ENCODE measurements at regions not wholly inside any gene's neighbourhood (a gene's known extent, or its start where the extent isn't known, plus 50 kb on each side); places are given as distances from the start of the nearest gene placed in this dataset.
"Not testable (repeated sequence)": the region's sequence is repeated elsewhere in the genome, so short reads cannot be mapped to it uniquely, and the experiment has no call there.

DNA sequence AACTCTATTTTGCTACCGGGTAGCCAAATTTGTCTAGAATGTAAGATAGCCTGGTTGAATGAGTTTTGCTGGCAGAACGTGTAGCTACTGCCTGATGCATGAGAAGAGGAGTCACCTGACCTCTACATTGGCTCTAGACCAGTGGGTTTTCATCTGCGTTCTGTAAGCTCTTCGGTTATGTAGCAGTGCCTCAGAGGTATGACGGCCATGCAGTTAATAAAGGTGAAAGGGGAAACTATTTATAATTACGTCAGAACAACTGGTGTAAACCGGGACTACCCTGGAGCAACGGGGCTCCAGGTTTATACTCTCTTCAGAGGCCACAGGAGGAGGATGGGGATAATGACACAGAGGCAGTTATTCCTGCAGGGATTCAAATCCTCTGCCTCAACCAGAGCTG is 173.4 kb upstream of the KITLG start:
- no peak for DNase-seq (ENCODE audit: low spot score)

DNA sequence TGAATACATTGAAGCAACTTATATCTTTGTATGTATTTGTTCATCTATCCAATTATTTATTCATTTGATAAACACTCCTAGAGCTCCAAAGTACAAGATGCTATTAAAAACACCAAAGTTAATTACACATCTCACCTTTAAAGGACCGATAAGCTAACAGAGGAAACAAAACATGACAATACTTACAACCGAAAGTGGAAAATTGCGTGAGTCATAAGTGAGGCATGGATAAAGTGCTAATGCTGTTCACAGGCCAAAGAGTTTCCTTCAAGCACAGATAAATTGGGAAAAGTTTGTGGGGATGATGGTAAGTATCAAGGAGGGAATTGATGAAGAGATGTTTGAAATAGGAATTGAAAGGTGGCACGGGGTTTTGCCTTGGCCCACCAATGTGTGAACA is 172.8 kb upstream of the KITLG start:
- no peak for DNase-seq (ENCODE audit: low spot score)

DNA sequence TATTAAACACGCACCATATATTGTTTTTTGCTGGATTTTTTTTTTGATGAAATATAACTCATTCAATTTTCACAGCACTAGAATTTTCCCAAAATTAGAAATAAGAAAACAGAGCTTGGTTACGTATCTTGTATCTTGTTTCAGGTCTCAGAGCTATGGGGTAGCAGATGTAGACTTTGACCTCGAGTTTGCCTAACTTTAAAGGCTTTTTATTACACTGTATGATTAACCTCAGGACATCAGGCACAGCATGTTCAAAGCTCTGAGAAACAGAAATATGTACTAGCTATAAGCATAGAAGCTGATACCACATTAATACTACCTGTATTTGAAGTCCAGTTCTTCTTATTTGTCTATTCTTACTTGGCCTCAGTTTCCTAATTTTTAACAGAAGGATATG is 171.9 kb upstream of the KITLG start:
- DNase-seq (ENCODE audit: low spot score), result no peak

DNA sequence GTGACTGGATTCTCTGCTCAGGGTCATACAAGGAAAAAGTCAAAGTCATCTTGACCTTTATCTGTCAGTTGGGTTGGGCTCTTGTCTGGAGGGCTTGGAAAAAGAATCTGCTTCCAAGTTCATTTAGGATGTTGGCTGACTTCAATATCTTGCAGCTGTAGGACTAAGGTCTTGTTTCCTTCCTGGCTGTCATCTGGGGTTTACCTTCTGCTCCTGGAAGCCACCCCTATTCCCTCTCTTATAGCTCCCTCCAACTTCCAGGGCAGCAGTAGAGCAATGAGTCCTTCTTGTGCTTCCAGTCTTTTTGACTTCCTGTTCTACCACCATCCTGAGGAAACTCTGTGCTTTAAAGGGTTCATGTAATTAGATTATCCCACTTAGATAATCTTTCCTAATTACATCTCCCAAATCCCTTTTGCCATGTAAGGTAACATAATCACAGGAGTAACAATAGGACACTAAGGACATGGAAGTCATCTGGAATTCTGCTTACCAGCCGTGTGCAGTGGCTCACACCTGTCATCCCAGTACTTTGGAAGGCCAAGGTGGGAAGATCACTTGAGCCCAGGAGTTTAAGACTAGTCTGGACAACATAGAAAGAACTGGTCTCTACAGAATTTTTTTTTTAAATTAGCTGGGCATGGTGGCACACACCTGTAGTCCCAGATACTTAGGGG is 170.7 kb upstream of the KITLG start:
- DNase-seq (ENCODE audit: low spot score), result no peak

DNA sequence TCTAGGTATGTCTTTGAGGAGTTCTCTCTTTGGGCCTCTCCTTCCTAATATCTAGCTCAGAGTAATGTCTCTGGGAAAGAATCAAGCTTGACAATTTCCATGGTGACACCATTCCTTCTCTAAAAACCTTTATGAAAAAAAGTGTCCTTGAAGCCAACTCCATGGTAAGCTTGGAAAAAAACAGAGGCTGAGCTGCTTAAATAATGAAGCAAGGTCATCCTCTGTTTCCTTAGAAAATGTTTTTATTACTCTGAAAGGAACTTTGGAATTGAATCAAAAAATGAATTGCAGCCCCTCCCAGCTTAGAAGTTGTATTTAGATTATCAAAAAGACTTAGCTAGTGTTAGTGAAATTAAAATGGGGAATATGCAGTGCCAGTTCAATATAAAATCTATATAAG is 166.1 kb upstream of the KITLG start:
- DNase-seq (ENCODE audit: low spot score), result no peak

DNA sequence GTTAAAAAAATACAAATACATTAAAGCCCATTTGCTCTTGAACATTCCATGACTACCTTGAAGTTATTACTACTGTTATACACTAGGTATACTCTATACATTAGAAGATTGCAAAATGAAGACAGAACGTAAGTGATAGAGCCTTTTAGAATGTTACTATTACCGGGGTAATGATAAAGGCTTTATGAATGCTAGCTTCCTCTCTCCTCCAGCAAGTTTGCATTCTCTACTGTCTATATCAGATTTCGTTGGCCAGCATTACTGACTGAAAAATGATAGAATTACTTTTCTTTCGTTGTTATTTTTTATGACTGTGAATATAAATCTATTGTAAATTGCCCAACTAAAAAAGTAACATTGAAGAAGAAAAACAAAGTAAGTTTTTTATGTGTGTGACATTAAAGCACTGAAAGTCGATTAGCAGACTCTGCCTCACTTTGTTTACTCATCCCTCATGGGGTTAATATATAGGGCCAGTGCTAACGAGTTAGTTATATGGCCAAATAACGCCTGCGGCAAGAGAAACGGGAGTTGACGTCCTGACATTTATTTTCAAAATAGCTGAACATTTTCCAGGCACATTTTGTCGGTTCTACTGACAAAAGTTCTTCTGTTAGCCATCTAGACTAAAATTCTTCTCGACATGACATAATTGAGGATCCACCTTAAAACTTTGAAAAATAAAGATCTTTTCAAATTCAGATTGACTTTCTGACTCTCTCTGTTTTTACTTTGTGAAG is 163.8 kb upstream of the KITLG start:
- no peak for DNase-seq (ENCODE audit: low spot score)

DNA sequence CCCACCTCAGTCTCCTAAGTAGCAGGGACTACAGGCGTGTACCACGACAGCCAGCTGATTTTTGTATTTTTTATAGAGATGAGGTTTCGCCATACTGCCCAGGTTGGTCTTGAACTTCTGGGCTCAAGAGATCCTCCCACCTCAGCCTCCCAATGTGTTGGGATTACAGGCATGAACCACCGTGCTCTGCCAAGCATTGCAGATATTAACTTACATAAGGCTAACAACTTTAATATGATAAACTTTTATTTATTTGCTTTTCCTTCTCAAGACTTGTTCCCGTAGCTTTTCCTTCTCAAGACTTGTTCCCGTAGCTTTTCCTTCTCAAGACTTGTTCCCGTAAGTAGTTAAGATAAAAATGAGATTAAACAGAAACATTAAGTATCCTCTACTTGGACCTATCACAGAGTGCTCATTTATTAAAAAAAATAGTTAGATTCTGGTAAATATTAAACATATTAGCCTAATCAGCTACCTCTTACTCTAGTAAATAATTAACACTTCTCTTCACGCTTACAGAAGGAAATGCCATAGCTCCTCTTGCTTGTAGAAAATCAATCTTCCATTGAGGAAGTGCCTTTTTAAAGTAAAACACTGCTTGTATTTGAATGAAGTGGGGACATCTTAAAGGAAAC is 157.7 kb upstream of the KITLG start:
- no peak for DNase-seq (ENCODE audit: low spot score)

DNA sequence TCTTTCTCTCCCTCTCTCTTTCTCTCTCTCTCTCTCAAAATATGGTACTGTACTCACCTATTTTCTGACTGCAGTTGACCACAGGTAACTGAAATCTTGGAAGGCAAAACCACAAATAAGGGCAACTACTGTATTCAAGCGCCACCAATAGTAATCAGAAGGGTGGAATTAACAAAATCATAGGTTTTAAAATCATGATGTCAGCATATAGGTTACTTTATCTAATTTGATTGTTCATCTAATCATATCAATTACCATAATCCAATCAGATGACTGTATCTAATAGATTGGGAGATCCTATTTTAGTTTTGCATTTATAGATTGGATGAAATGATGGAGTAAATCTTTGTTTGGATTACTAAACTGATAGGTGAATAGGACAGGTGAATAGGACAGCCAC is 155.8 kb upstream of the KITLG start:
- no peak for DNase-seq (ENCODE audit: low spot score)

DNA sequence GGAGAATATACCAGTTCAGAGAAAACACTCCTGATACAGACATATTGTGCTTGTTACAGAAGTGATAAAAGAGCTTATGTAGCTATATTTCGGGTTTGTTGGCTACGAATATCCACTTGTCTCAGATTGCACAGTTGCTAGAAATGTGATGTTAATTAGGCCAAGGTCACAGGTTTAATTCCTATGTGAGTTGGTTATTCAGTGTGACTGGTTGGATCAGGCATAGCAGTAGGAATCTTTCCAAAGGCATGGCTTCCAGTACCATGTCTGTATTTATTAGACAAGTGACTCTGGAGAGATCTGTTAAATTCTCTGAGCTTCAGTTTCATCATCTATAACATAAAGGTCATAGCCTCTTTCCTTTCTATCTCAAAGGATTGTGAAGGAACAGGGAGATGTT is 152.7 kb upstream of the KITLG start:
- DNase-seq (ENCODE audit: low spot score), result no peak

DNA sequence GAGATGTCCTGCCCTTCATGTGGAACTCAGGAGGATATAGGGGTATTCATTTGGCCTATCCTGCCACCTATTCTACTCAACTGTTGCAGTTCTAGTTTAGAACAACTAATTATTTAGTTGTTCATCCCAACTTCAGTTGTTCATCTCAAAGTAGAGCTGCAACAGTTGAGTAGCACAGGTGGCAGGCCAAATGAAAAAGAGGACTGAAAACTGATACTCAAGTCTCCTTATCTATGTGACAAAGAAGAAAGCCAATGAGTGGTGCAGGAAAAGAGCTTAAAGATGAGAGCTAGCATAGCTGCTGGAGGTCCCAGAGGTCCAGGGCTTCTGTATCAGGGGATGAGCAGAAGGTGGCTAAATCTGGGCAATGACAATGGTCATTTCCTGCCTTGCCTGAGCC is 148.9 kb upstream of the KITLG start:
- DNase-seq (ENCODE audit: low spot score), result no peak

DNA sequence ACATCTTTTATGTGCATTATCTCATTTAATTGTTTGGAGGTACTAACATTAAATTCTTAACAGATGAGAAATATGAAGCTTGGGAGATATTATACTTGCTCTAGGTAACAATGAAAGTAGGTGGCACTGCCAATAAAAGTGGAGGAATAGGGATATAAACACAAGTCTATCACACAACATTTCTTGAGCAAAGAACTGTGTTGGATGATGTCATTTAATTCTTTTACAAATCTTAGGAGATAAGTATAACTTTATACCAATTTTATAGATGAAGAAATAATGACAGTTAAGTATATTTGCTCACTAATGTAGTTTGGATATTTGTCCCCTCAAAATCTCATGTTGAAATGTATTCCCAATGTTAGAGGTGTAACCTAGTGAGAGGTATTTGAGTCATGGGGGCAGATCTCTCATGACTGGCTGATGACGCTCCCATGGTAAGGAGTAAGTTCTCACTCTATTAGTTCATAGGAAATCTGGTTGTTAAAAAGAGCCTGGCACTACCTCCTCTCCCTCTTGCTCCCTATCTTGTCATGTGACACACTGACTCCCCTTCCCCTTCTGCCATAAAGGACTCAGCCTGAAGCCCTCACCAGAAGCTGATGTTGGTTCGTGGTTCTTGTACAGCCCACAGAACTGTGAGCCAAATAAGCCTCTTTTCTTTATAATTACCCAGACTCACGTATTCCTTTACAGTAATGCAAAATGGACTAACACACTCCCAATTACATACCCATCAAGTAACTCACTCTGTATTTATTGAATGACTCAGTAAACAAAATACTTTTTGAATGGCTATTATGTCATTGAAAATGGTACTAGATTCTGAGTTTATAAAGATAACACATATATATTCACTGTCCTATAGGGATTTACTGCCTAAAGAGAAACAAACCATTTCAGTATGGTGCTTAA is 146.8 kb upstream of the KITLG start:
- no peak for DNase-seq (ENCODE audit: low spot score)

DNA sequence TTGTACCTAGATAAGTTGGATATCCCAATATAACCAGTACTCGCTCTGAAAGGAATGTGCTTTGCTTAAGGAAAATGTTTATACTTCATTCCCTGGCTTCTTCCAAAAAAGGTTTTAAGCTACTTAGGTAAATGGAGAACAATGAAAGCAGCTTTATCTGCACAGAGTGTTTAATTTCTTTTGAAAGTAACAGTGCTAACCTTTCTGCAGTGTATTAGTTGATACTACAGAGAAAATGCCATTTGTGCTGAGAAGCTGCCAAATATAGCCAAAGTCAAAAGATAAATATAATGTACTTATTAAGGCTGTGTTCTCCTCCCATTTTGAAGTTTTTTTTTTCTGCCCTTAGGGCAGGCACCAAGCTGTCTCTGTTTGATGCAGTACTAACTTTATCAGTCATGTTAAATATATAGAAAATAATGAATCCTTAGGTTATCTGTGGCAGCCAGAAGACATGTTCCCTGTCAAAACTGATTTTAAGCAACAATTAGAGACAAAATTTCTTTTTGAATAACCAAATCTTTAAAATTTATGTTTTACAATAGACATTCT is 145.4 kb upstream of the KITLG start:
- no peak for DNase-seq (ENCODE audit: low spot score)

DNA sequence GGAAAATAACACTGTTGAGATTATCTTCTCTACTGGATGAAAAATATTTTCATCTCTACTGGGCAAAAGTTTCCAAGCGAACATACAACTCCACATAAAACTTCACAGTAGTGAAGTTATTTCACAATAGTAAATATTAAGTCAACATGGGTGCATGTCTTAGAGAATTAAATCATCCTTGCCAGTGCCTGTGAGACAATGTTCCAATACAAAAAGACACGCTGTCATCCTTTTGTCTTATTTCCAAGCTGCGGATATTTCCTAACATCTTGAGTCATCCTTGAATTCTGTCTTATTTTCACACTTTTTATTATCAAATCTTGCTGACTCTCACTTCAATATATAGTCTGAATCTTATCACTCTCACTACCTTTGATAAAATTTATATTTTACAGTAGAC is 142.9 kb upstream of the KITLG start:
- DNase-seq (ENCODE audit: low spot score), result no peak

DNA sequence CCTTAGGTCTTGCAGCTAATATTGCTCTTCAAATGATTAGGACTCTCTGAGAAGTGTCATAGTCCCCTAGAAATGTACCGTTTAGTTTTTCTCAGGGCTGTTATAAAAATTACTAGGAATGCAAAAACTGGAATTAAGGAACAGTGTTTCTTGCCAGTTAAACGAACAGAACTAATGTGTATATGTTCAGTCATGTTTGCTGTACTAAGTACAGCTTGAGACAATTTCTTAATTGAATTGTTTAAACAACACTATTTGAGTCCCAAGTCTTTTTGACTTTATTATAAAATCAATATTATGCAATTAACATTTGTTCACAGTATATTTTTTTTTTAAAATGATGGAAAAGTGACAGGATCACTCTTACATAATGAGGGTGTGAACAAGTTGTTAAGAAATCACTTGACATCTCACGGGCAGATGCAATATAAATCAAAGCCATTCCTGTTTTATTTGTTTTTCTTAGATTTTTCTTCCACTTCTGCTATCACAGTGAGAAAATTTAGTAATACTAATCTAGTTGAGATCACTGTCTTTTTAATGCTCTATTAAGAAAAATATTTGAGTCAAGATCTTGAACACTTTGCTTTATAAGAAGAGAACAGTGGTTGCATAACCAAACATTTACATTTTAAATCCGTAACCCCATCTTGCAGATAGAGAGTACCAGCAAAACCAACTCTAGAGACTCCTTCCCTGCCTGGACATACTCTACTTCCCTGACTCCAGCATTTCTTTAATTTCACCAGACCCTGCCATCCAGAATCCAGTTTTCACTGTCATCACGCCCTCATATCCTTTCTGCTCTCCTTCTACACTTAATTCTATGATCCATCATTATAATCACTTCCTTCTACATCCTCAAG is 140.7 kb upstream of the KITLG start:
- no peak for DNase-seq (ENCODE audit: low spot score)

DNA sequence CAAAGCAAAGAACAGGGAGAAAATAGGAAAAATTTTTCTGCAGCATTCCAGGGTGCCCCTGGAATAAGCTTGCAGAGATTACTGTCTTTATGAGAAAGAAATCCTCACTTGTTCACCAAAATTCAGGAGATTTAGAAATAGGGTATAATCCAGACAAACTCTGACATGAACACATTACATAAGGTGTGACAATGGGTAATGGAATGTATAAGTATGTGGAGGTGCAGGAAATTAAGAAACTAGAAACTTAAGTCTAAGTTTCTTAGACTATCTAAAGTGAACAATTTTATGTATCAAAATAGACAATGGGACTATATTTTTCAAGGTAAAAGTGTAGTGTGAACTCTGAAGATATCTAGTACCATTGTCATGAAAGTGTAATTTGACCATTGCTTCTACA is 140.0 kb upstream of the KITLG start:
- no peak for DNase-seq (ENCODE audit: low spot score)

DNA sequence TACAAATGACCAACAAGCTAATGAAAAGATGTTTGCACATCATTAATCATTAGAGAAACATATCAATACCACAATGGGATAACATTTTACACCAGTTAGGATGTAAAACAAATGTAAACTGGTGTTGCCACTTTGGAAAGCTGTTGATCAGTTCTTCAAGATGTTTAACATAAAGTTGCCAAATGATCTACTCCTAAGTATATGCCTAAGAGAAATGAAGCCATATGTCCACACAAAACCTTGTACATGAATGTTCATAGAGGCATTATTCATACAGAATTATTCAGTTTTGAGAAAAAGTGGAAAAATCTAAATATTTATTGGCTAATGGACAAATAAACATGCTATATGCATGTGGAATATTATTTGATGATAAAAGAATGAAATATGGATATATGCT is 136.9 kb upstream of the KITLG start:
- DNase-seq (ENCODE audit: low spot score), result no peak

DNA sequence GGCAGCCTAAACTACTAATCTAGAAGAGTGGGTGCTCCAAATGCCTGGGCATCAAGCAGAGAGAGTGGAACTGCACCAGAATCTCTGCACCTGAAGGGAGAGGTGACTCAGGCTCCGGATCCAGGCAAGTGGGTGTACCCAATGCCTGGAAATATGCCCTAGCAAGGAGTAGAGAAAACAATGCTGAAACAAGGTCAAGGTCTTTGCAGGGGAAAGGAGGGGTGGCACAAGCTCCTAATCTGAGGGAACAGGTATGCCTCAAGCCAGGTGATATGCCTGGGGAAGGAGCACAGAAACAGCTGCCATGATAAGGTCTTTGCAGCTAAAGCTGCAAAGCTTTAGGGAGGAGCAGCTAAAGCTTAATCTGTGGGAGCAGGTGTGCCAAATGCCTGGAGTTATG is 136.0 kb upstream of the KITLG start:
- DNase-seq (ENCODE audit: low spot score), result no peak

DNA sequence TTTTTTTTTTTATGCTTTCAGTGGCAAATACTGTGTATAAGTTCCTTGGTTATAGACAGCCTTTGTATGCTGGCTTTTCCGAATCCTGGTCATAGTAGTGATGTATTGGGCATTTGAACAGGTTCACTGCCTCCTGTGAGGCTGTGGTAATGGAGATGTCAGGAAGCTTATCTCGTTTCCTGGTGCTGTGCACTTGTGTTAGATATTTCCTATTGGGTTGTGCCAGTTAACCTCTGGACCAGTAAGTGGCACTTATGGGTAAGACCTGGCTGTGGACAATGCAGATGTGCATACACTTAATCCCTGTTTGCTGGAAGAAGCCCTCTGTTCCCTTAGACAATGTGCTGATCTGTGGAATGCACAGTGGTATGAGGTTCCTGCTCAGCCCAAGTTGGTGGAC is 135.4 kb upstream of the KITLG start:
- DNase-seq (ENCODE audit: low spot score), result no peak

DNA sequence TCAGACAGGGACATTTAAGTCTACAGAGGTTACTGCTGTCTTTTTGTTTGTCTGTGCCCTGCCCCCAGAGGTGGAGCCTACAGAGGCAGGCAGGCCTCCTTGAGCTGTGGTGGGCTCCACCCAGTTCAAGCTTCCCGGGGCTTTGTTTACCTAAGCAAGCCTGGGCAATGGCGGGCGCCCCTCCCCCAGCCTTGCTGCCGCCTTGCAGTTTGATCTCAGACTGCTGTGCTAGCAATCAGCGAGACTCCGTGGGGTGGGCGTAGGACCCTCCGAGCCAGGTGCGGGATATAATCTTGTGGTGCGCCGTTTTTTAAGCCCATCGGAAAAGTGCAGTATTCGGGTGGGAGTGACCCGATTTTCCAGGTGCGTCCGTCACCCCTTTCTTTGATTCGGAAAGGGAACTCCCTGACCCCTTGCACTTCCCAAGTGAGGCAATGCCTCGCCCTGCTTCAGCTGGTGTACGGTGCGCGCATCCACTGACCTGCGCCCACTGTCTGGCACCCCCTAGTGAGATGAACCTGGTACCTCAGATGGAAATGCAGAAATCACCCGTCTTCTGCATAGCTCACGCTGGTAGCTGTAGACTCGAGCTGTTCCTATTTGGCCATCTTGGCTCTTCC is 134.1 kb upstream of the KITLG start:
- DNase-seq (ENCODE audit: low spot score), result not testable (repeated sequence)

DNA sequence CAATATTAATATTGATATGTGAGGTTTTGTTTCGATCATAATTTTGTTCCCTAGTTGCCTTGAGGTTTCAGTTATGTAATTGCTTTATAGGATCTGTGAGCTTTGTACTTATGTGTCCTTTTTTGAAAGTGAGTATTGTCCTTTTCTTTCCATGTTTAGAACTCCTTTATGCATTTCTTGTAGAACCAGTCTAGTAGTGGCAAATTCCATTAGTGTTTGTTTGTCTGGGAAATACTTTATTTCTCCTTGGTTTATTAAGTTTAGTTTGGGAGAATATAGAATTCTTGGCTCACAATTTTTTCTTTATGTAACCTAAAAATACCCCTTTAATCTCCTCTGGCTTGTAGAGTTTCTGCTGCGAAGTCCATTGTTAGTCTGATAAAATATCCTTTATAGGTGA is 127.5 kb upstream of the KITLG start:
- no peak for DNase-seq (ENCODE audit: low spot score)

DNA sequence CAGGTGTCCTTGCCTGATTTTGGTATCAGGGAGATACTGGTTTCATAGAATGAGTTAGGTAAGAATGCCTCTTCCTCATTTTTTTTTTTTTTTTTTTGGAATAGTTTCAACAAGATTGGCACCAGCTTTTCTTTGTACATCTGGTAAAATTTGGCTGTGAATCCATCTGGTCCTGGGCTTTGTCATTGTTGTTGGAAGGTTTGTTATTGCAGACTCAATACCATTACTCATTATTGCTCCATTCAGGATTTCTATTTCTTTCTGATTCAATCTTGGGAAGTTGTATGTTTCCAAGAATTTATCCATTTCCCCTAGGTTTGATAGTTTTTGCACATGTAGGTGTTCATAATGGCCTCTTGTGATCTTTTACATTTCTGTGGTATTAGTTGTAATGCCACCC is 126.0 kb upstream of the KITLG start:
- DNase-seq (ENCODE audit: low spot score), result no peak

All from cerebellar cortex (tissue), 1 donor.